ENCODE measurements at regions not wholly inside any gene's neighbourhood (a gene's known extent, or its start where the extent isn't known, plus 50 kb on each side); places are given as distances from the start of the nearest gene placed in this dataset.

DNA sequence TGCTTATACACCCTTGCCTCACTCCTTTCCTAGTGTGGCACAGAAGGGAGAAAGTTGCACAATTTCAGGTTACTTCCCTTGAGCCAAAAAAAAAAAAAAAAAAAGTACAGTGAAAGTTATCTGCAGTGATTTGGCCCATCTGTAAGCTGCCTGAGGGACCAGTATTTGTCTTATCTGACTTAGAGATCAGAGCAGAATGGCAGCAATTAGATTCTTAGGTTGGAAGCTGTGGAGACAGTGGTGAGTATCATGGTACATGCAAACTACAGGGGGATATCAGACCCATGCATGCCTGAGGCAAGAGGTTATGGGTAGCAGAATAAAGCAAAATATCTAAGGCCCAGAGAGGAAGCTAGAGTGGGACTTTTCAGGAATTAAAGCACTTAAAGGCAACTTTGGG is 1070.7 kb upstream of the NOVA1 start:
- TF ChIP-seq EZH2phosphoT487 (IDR thresholded peaks at IDR 0.05; ENCODE audit: insufficient read depth, low read depth) (no peak), EZH2 (IDR thresholded peaks at IDR 0.05; ENCODE audit: insufficient read depth, poor library complexity, severe bottlenecking) (no peak)
